ENCODE measurements at regions not wholly inside any gene's neighbourhood (a gene's known extent, or its start where the extent isn't known, plus 50 kb on each side); places are given as distances from the start of the nearest gene placed in this dataset.

DNA sequence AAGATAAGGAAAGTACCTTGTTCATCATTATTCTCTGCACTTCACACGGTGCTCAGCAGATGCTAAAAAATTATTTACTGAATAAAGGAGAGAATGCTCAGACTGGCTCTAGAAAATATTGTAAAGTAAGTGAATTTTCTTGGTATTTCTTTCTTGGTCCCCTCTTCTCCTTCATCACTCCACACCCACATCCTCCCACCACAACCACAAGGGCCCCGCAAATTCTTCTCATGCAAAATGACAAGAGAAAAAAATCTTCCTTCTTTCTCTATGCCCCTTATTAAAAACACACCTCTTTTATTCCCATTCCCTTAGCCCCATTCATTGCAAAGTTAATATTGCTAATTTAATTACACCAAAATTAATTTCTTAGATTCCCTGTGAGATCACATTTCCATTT lies 74.2 kb upstream of the NEDD4L start:
- no peak for ATAC-seq
- H3K27ac ChIP-seq (ENCODE audit: low read length): no peak overlapping the region
- no peaks in the 10 kb centered on the region for H3K27me3 ChIP-seq (ENCODE audit: control insufficient read depth, insufficient read depth, low read length)
- H3K4me3 ChIP-seq (ENCODE audit: low read depth in 2 of 2, low read length in 2 of 2): no peak overlapping the region
- POLR2A ChIA-PET: no interaction called here
- CTCF ChIA-PET: no interaction called here
- intact Hi-C loops (cut with micrococcal nuclease; ENCODE audit: unreplicated experiment) (no loop called here), in situ Hi-C loops (cut with HindIII; ENCODE audit: low pct_unique_long_range_greater_than_20kb, low sequenced_read_pairs) (no loop called here)
- H3K9me3 ChIP-seq (ENCODE audit: control insufficient read depth, insufficient read depth, low read depth, low read length): no peaks in the 10 kb centered on the region
- no TSS peak for BruUV-seq (replicated peaks)
- no peaks in the 10 kb centered on the region for H3K36me3 ChIP-seq (ENCODE audit: control insufficient read depth, insufficient read depth, low read length)
- no peak for DNase-seq (ENCODE audit: low read depth, low spot score)
- TF ChIP-seq, protein P1, sequence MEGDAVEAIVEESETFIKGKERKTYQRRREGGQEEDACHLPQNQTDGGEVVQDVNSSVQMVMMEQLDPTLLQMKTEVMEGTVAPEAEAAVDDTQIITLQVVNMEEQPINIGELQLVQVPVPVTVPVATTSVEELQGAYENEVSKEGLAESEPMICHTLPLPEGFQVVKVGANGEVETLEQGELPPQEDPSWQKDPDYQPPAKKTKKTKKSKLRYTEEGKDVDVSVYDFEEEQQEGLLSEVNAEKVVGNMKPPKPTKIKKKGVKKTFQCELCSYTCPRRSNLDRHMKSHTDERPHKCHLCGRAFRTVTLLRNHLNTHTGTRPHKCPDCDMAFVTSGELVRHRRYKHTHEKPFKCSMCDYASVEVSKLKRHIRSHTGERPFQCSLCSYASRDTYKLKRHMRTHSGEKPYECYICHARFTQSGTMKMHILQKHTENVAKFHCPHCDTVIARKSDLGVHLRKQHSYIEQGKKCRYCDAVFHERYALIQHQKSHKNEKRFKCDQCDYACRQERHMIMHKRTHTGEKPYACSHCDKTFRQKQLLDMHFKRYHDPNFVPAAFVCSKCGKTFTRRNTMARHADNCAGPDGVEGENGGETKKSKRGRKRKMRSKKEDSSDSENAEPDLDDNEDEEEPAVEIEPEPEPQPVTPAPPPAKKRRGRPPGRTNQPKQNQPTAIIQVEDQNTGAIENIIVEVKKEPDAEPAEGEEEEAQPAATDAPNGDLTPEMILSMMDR (IDR thresholded peaks at IDR 0.05): no peak
- TF ChIP-seq, protein P2, sequence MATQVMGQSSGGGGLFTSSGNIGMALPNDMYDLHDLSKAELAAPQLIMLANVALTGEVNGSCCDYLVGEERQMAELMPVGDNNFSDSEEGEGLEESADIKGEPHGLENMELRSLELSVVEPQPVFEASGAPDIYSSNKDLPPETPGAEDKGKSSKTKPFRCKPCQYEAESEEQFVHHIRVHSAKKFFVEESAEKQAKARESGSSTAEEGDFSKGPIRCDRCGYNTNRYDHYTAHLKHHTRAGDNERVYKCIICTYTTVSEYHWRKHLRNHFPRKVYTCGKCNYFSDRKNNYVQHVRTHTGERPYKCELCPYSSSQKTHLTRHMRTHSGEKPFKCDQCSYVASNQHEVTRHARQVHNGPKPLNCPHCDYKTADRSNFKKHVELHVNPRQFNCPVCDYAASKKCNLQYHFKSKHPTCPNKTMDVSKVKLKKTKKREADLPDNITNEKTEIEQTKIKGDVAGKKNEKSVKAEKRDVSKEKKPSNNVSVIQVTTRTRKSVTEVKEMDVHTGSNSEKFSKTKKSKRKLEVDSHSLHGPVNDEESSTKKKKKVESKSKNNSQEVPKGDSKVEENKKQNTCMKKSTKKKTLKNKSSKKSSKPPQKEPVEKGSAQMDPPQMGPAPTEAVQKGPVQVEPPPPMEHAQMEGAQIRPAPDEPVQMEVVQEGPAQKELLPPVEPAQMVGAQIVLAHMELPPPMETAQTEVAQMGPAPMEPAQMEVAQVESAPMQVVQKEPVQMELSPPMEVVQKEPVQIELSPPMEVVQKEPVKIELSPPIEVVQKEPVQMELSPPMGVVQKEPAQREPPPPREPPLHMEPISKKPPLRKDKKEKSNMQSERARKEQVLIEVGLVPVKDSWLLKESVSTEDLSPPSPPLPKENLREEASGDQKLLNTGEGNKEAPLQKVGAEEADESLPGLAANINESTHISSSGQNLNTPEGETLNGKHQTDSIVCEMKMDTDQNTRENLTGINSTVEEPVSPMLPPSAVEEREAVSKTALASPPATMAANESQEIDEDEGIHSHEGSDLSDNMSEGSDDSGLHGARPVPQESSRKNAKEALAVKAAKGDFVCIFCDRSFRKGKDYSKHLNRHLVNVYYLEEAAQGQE (IDR thresholded peaks at IDR 0.05; ENCODE audit: insufficient read depth in 1 of 2, low read depth in 2 of 2, low read length in 1 of 2): no peak
- TF ChIP-seq TCF7L2 (IDR thresholded peaks at IDR 0.05; ENCODE audit: low read depth, low read length): no peak
- no peak for TF ChIP-seq SIN3A (IDR thresholded peaks at IDR 0.05; ENCODE audit: borderline replicate concordance, insufficient read depth, low read depth, low read length)
- no peak for TF ChIP-seq POLR2AphosphoS5 (IDR thresholded peaks at IDR 0.05; ENCODE audit: low read depth, low read length)
- H3K4me1 ChIP-seq (ENCODE audit: control insufficient read depth, insufficient read depth, low read length): no peaks in the 10 kb centered on the region

DNA sequence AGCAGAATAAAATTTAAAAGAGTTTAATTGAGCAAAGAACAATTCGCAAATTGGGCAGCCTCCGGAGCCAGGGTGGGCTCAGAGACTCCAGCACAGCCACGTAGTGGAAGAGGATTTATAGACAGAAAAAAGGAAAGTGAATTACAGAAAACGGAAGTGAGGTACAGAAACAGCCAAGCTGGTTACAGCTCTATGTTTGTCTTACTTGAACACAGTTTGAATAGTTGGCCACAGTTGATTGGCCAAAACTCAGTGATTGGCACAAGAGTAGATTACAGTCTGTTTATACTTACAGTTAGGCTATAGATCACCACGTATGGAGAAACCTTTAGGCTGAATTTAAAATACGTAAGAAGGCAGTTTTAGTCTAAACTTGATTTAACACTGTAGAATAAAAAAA lies 78.8 kb upstream of the NEDD4L start:
- DNase-seq (ENCODE audit: low read depth, low spot score) (no peak), ATAC-seq (no peak)
- Histone ChIP-seq H3K4me1 (ENCODE audit: control insufficient read depth, insufficient read depth, low read length) (no peaks in the 10 kb centered on the region), H3K27me3 (ENCODE audit: control insufficient read depth, insufficient read depth, low read length) (no peaks in the 10 kb centered on the region), H3K36me3 (ENCODE audit: control insufficient read depth, insufficient read depth, low read length) (no peaks in the 10 kb centered on the region), H3K4me3 (ENCODE audit: low read depth in 2 of 2, low read length in 2 of 2) (no peak overlapping the region), H3K9me3 (ENCODE audit: control insufficient read depth, insufficient read depth, low read depth, low read length) (no peaks in the 10 kb centered on the region), H3K27ac (ENCODE audit: low read length) (no peak overlapping the region)
- TF ChIP-seq POLR2AphosphoS5 (IDR thresholded peaks at IDR 0.05; ENCODE audit: low read depth, low read length): no peak
- TF ChIP-seq, protein P2 (IDR thresholded peaks at IDR 0.05; ENCODE audit: insufficient read depth in 1 of 2, low read depth in 2 of 2, low read length in 1 of 2): no peak
- TF ChIP-seq TCF7L2 (IDR thresholded peaks at IDR 0.05; ENCODE audit: low read depth, low read length): no peak
- TF ChIP-seq SIN3A (IDR thresholded peaks at IDR 0.05; ENCODE audit: borderline replicate concordance, insufficient read depth, low read depth, low read length): no peak
- TF ChIP-seq, protein P1 (IDR thresholded peaks at IDR 0.05): no peak
- POLR2A ChIA-PET: no interaction called here
- intact Hi-C loops (cut with micrococcal nuclease; ENCODE audit: unreplicated experiment) (no loop called here), in situ Hi-C loops (cut with HindIII; ENCODE audit: low pct_unique_long_range_greater_than_20kb, low sequenced_read_pairs) (no loop called here)
- CTCF ChIA-PET: no interaction called here
- BruUV-seq (replicated peaks): no TSS peak

Data from Panc1 (cell line).